ENCODE measurements at regions not wholly inside any gene's neighbourhood (a gene's known extent, or its start where the extent isn't known, plus 50 kb on each side); places are given as distances from the start of the nearest gene placed in this dataset.

DNA sequence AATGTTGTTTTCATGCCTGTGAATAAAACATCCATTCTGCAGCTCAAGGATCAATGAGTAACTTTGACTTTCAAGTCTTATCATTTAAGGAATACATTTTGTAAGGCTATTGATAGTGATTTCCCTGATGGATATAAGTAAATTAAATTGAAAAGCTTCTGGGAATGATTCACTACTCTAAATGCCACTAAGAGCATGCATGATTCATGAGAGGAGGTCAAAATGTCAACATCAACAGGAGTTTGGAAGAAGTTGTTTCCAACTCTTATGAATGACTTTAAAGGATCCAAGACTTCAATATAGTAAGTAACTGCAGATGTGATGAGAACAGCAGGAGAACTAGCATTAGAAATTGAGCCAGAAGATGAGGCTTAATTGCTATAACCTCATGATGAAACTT, 1487.3 kb downstream of the PCDH7 start:
- DNase-seq (ENCODE audit: low spot score in 2 of 2): no peak
- Histone ChIP-seq H3K27ac (no peak overlapping the region), H3K4me1 (no peaks in the 10 kb centered on the region), H3K4me3 (no peak overlapping the region), H3K9me3 (peaks cover 8 to 17% of the 10 kb centered on the region in 2 donors), H3K27me3 (no peaks in the 10 kb centered on the region), H3K36me3 (no peaks in the 10 kb centered on the region)
- intact Hi-C loops (cut with DNase I; ENCODE audit: low total_unique reads): no loop called here
- no peak for TF ChIP-seq POLR2A (IDR thresholded peaks at IDR 0.05)
- TF ChIP-seq, protein P1, sequence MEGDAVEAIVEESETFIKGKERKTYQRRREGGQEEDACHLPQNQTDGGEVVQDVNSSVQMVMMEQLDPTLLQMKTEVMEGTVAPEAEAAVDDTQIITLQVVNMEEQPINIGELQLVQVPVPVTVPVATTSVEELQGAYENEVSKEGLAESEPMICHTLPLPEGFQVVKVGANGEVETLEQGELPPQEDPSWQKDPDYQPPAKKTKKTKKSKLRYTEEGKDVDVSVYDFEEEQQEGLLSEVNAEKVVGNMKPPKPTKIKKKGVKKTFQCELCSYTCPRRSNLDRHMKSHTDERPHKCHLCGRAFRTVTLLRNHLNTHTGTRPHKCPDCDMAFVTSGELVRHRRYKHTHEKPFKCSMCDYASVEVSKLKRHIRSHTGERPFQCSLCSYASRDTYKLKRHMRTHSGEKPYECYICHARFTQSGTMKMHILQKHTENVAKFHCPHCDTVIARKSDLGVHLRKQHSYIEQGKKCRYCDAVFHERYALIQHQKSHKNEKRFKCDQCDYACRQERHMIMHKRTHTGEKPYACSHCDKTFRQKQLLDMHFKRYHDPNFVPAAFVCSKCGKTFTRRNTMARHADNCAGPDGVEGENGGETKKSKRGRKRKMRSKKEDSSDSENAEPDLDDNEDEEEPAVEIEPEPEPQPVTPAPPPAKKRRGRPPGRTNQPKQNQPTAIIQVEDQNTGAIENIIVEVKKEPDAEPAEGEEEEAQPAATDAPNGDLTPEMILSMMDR (IDR thresholded peaks at IDR 0.05): no peak
- no peak for TF ChIP-seq POLR2AphosphoS5 (IDR thresholded peaks at IDR 0.05)

- H3K27me3 ChIP-seq: no peaks in the 10 kb centered on the region
- H3K9me3 ChIP-seq: no peaks in the 10 kb centered on the region
- H3K4me1 ChIP-seq: no peaks in the 10 kb centered on the region
- DNase-seq (ENCODE audit: low spot score in 2 of 2): no peak
- no peak overlapping the region for H3K27ac ChIP-seq
- intact Hi-C loops (cut with DNase I; ENCODE audit: low total_unique reads): no loop called here
- H3K4me3 ChIP-seq: no peak overlapping the region
- TF ChIP-seq POLR2A (IDR thresholded peaks at IDR 0.05): no peak
- no peak for TF ChIP-seq POLR2AphosphoS5 (IDR thresholded peaks at IDR 0.05)
- TF ChIP-seq, protein P1 (IDR thresholded peaks at IDR 0.05): no peak
- H3K36me3 ChIP-seq: no peaks in the 10 kb centered on the region
Measured at GRCh38 chr4:32215277-32215676, 1495.1 kb downstream of the PCDH7 start.

GRCh38 chr4:32216502-32216901, 1496.3 kb downstream of the PCDH7 start:
- intact Hi-C loops (cut with DNase I; ENCODE audit: low total_unique reads): no loop called here
- Histone ChIP-seq H3K27me3 (no peaks in the 10 kb centered on the region), H3K36me3 (no peaks in the 10 kb centered on the region), H3K4me3 (no peak overlapping the region), H3K27ac (no peak overlapping the region), H3K9me3 (no peaks in the 10 kb centered on the region), H3K4me1 (no peaks in the 10 kb centered on the region)
- DNase-seq (ENCODE audit: low spot score in 2 of 2): no peak
- TF ChIP-seq POLR2AphosphoS5 (IDR thresholded peaks at IDR 0.05): no peak
- no peak for TF ChIP-seq POLR2A (IDR thresholded peaks at IDR 0.05)
- TF ChIP-seq, protein P1 (IDR thresholded peaks at IDR 0.05): no peak

- H3K27me3 ChIP-seq: no peaks in the 10 kb centered on the region
- TF ChIP-seq POLR2A (IDR thresholded peaks at IDR 0.05): no peak
- no peak for TF ChIP-seq POLR2AphosphoS5 (IDR thresholded peaks at IDR 0.05)
- TF ChIP-seq, protein P1 (IDR thresholded peaks at IDR 0.05): no peak
- intact Hi-C loops (cut with DNase I; ENCODE audit: low total_unique reads): no loop called here
- H3K4me3 ChIP-seq: no peak overlapping the region
- H3K27ac ChIP-seq: no peak overlapping the region
- no peaks in the 10 kb centered on the region for H3K36me3 ChIP-seq
- H3K4me1 ChIP-seq: no peaks in the 10 kb centered on the region
- H3K9me3 ChIP-seq: peaks cover 0 to 2% of the 10 kb centered on the region in 2 donors
- no peak for DNase-seq (ENCODE audit: low spot score in 2 of 2)
Measured at GRCh38 chr4:32219306-32220075, 1499.3 kb downstream of the PCDH7 start.

- Histone ChIP-seq H3K4me1 (no peaks in the 10 kb centered on the region), H3K27ac (no peak overlapping the region), H3K9me3 (peaks cover 0 to 10% of the 10 kb centered on the region in 2 donors), H3K4me3 (no peak overlapping the region), H3K27me3 (no peaks in the 10 kb centered on the region), H3K36me3 (no peaks in the 10 kb centered on the region)
- intact Hi-C loops (cut with DNase I; ENCODE audit: low total_unique reads): no loop called here
- DNase-seq (ENCODE audit: low spot score in 2 of 2): no peak
- no peak for TF ChIP-seq POLR2A (IDR thresholded peaks at IDR 0.05)
- TF ChIP-seq, protein P1 (IDR thresholded peaks at IDR 0.05): no peak
- no peak for TF ChIP-seq POLR2AphosphoS5 (IDR thresholded peaks at IDR 0.05)
Measured at GRCh38 chr4:32226204-32226603, 1506.0 kb downstream of the PCDH7 start.
